HT-29 (cell line): ENCODE measurements at regions not wholly inside any gene's neighbourhood (a gene's known extent, or its start where the extent isn't known, plus 50 kb on each side); places are given as distances from the start of the nearest gene placed in this dataset.

Experiments used
- DNase-seq: peaks from one replicate; pipeline ENCODE4 v3.0.0-alpha.2; 2015; ENCODE audit warnings: low spot score

DNA sequence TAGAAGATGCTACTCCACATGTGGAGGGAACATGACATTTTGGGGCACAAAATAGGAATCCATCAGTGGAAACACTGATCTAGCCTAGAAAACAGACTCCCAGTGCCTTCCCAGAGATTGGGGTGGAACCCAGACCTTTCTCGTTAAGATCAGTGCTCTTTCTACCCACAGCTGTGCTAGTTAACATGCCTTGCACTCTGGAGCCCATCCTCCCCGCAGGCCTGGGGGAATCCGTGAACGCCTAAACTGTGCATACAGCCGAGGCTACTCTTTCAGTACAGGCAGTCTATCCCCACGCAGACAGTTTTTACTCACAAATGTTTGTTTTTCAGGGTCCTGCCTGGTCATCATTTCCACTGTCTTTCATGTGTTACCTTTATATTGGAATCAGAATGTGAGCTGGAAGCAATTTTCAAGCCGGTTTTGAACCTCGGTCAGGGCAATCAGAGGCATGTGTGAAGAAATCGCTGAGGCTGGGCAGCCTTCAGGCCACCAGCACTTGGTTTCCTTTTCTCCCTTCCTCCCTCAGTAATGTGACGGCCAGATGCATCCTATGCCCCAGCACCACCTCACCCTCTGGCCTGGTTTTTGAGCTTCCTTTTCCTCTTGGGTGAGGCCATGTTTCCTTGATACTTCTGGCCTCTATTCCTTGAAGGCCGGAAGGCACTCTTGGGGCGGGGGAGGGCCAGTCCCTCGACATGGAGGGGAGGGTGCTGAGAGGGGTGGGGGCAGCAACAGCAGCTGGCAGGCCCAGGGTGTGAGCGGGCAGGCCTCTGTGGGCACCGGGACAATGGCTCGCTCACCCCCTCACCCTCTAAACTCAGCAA lies 123.6 kb upstream of the GALNT15 start:
- DNase-seq: no peak

DNA sequence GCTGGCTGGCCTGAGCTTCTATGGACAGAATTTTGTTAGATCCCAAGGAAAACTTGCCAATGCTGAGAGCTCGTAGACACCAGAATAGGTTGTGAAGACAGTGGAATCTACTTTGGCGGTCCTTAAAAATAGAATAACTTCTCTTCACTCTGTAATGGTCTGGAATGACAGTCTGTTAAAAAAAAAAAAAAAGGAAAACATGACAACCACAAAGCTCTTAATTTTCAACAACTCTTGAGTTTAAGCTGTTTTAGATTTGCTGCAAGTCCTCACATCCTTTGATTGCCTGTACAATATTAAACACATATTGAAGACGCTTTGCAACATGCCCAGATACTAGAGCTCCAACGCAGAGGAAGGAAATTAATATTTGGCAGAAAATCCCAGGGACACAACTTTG lies 122.8 kb upstream of the GALNT15 start:
- DNase-seq: no peak

DNA sequence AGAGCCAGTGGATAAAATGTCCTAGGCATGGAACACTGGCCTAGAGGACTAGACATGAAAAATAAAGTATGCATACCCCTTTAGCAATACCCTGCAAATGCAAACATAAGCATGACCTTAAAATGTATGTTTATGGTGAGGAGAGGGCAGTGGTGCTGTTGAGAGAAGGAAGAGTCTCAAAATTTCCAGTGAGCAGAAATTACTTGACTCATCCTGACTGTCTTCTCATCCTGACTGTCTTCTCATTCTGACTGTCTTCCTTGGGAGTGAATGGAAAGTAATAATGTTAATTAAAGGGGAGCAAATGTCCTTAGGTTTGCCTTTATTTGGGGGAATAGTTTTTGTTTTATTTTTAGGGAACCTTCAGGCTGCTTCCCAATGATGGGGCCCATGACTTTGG lies 121.5 kb upstream of the GALNT15 start:
- no peak for DNase-seq

DNA sequence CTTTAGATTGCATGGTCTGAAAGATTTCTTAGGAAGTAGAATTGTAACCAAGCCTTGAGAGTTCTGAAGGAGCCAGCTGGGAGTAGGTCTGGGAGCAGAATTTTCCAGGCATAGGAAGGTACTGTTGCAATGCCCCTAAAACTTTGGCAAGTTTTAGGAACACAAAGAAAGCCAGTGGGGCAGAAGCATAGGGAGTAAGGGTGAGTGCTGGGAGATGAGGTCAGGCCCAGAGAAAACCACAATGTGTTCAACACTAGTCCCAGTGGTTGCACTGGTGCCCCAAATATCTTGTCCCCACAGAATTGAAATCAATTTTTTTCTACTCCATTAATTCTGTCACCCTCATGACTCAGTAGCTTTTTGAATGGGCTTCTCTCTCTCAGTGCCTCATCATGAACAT lies 120.7 kb upstream of the GALNT15 start:
- no peak for DNase-seq

DNA sequence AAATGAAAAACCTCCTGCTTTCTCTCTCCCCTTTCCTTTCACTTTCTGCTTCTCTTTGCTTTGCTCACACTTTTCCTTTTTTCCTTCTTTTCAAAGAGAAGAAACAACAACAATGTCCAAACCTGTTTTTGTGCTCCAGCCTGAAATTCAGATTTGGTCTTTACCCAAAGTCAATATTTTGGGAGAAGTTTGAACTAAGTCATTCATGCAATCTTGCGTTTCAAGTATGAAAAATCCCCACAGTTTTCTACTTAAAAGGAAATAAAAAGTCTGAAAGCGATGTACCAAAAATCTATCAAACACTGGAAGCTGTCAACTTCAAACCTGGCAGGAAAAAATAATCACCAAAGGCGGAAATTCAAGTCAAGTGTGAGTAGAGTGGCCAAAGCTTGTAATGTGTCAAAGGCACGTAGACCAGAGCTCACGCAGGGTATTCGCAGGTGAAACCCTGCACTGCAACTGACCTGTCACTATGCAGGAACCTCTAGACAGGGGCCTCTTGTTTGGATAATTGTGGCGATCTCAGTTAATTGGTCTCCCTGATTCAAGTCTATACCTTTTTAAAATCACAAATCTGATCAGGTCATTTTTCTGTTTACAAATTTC lies 118.8 kb upstream of the GALNT15 start:
- no peak for DNase-seq

DNA sequence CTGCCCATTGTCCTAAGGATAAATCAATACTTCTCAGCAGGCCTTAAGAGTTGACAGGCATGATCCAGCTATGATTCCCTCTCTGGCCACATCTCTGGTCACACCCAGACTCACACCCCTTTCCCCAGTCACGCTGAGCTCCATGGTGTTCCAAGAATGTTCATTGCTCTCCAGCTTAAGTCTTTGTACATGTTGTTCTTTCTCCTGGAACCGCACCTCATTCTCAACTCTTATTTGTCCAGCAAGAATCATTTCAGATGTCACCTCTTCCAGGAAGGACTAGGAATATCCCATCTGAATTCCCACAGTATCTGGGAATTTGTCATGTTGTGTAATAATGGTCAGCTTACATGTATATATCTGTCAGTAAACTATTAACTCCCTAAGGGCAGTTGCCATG lies 118.3 kb upstream of the GALNT15 start:
- no peak for DNase-seq

DNA sequence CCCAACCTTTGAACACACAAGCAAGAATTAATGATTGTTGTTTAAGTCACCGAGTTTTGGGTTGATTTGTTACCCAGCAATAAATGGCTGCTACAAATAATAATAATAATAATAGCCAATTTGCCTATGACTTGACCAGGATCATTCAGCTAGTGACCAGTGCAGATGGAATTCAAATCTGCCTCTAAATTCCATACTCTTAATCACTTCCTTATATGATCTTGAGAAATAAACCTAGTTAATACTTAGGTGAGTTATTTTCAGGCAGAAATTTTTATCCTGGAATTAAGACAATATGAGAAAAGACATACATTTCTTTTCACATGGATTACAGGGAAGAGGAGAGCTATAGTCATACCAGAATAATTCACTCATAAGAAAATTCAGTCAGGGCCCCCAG lies 116.0 kb upstream of the GALNT15 start:
- DNase-seq: no peak

DNA sequence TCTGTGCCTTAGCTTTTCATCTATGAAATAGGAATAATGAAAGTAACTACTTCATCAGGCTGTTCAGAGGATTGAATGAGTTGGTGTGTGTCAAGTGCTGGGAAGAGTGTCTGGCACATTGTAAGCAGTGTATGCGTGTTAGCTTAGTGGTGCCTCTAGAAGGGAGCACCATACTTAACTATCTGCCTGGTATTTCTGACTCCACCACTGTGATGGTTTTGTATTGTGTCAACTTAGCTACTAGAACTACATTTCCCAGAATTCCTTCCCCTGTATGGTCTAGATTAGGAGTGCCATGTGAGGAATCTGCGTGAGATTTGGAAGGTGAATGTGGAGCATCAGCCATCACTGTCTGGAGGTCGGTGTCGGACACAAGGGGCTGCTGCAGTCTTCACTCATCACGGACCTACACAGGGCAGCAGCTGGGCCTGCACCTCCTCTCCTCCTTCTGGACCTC lies 115.4 kb upstream of the GALNT15 start:
- no peak for DNase-seq

DNA sequence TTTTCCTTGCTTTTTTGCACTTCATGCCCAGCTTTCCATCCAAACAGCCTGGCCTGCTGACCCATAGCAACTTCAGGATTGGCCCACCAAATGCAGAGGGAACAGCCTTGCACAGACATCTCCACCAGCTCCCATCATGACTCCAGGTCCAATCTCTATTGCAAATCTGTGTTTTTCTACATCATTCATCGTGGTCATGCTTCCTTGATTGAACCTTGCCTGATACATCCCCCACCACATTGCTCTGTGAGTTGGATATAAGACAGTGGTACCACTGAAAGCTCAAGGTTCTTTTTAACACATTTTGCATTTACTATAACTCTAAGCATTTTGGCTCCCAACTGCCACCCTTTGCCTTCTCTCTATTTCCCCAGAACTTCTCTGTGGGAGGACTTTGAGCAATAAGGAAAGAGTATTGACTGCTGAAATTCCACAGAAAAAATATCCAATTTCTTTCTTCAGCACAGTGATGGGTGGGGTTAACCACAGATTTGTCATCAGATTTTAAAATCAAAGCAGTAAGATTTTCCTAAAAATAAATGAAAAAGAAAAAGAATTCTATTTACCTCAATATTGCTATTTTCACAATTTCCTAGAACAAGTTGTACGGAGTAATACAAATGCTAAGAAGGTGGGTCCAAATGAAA lies 114.6 kb upstream of the GALNT15 start:
- DNase-seq: no peak

DNA sequence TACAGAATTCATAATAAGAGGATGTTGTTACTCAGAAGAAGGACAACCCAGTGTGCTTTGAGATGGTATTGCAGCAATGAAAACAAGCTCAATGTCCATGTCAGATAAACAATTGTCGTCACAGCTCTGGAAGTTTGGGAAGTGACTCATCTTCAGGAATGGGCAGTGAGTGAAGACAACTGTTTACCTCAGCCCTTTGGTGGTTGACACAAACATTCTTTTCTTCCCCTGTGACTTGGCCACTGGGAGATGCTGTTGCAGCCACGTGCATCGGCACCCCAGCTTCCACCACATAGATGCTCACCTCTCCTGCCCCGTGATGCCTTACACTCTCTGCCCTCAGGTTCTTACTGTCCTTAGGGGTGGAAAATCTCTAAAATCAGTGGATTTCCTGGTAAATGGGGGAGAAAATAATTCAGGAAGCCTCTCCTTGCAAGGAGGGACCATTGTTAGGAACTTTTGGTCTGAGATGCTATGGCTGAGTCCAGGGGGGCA lies 114.1 kb upstream of the GALNT15 start:
- DNase-seq: peak; percentile 73

DNA sequence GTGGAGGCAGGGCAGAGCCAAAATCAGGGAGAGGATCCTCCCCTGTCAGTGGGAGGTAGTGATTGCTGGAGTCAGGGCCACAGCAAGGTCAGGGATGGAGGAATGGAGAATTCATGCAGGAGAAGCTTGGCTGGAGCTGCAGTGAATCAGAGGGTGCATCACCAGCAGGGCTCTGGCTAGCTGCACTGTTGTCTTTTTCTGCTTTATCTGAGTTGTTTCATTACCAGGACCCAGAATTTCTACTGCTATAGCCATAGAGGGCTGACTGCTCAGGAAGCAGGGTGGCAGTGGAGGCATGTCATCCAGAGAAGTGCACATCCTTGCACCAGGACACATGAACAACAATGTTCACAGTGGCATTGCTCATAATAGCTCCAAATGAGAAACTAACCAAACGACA lies 113.5 kb upstream of the GALNT15 start:
- DNase-seq: no peak

DNA sequence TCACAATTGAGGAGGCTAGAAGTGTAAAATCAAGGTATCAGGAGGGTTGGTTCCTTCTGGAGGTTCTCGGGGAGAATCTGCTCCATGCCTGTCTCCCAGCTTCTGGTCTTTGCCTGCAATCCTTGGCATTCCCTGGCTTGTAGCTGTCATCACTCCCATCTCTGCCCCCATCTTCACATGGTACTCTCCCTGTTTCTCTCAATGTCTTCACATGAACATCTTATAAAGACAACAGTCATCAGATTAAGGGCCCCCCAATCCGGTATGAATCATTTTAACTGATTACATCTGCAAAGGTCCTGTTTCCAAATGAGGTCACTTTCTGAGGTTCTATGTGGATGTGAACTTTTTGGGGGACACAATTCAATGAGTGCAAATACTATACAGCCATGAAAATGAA lies 113.0 kb upstream of the GALNT15 start:
- no peak for DNase-seq

DNA sequence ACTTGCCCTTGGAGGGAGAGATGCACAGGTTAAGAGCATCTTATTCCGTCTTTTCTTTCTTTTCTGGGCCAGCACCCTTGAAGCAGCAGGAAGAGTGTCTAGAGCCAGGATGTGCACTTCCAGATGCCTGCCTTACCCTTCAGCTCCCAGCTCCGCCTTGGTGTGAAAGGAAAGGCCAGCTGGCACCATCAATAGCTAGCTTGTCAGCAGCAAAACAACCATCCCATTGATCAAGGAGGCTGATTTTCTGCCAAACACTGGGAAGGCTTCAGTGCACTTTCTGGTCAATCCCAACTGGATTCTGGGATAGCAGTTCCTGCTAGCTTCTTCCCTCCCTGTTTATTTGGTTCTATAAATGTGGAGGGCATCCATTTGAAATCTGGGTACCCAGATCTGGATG lies 110.9 kb upstream of the GALNT15 start:
- DNase-seq: no peak

DNA sequence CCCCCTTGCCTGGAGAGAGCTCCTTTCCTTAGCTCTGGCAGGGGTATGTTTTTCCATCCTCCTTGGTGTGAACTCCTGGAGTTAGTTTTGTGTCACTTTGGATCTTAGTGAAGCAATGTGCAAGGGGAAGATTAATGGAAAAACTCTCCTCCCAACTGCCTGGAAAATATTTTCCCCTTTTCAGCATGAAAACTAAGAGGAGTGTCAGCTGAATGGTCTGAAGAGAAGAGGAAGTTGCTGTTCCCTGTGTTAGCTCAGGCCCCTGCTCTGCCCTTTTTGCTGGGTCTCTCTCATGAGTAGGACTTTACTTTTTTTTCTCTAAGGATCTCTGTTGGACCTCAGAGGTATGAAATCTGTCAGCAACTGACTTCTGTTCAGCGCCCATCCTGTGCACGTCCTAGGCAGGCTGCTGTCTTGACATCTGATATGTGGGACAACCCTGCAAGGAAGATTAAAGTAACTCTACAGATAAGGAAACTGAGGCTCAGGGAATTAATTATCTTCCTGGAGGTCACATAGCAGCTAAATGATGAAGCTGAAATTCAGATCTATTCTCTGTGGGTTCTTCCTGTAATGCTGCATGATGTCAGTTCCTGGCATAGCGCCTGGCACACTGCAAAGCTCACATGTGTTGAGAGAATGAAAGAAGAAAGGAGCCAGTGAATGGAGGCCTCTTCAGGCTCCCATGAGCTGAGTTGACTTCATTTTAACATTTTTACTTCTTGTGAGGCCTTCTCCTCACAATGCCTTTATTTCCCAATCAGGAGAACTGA lies 109.7 kb upstream of the GALNT15 start:
- no peak for DNase-seq

DNA sequence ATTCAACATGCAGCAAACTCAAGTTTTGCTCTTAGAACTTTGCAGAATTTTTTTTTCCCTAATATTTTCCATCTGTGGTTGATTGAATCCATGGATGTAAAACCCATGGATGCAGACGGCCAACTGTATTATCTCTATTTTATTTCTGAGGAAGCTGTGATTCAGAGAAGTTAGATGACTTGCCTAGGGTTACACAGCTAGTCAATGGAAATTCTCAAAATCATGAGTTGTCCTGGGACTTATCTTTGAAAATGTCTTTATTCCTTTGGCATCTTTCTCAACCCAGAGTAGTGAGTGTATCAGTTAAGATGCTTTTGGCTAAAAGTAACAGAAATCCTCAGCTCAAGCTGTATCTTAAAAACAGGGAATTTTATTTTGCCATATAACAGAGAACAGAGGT lies 107.9 kb upstream of the GALNT15 start:
- DNase-seq: no peak

DNA sequence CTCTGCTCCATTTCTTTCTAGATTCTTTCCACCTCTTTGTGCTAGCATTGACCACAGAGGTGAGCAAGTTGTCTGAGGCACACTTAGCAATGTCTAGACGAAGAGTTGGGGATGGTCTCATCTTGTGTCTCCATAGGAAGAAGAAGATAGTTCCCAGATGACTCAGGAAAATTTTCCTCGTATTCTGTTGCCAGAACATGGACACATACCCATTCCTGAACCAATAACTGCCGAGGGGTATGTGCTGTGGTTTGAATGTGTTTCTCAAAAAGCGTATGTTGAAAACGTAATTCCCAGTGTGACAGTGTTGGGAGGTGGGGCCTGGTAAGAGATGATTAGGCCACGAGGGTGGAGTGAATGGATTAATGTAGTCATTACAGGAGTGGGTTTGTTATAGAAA lies 107.5 kb upstream of the GALNT15 start:
- DNase-seq: no peak

DNA sequence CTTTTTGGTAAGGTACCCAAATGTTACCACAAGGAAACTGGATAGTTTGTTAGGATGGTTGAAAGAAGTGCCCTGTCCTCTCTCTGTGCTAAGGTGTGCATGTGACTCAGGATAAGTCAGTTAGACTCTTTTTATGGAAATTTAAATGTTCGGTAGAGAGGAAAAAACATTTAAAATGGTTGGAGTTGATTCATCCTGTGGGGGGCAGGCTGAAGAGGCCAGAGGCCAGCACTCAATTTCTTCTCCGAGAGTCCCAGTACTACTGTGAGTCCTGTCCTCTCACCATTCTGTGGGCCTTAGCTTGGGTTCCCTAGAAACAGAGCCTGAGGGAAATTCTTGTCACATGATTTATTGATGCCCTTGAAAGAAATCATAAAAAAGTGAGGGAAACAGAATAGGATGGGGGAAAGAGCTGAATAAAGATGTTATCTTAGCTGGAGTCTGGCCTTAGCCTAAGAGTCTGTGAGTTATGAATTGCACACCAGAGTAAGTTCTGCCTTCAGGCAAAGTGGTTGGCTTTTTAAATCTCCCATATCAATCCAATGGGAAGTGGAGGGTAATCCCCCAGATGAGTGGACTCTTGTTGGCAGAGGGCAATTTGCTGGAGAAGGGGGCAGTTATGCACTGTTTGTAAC lies 106.5 kb upstream of the GALNT15 start:
- no peak for DNase-seq

DNA sequence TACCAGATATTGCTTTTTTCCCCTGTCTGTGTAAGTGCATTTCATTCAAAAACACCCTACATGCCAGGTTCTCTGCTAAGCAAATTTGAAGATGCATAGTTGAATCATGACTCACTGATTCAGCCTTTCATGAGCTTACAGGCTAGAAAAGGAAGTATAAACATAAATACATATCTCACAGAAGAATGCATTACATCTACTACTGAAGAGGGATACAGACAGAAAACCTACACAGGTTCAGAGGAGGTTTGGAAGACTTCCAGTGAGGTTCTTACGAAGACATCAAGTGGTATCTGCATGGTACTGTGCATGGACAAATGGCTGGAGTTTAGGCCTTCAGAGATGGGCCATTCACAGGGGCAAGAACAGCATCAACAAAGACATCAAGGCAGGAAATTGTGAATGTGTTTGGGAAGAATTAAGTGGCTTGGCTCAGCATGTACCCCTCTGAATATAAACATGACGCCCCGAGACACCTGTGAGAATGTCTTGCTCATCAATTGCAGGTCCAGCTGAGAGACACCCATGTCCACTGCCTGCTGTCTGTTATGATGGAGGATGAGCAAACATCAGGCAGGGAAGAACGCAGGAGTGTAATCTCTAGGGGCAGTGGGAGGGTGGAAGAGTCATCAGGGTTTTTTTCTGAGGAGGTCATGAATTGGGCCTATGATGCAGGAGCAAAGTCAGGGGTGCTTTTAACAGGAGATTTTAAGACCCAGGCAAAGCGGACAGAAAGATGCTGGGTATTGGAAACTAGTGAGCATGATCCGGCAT lies 105.1 kb upstream of the GALNT15 start:
- peak; percentile 42 for DNase-seq

DNA sequence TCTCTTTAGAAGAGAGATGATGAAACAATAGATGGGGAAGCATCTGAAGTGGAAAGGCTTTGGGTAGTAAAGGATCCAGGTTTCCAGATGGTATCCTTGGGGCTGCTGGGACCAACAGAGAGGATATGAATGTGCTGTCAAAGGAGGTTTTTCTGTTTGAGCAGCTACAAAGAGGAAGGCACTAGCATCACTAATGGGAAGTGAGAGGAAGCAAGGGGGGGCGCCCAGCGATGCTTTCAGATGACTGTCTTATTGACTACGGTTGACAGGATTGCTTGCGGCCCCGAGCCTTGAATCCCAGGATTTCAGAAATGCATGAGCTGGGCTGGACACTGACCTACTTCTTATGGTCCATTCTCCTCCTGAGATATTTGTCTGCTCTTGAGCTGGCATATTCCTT lies 103.8 kb upstream of the GALNT15 start:
- DNase-seq: no peak

DNA sequence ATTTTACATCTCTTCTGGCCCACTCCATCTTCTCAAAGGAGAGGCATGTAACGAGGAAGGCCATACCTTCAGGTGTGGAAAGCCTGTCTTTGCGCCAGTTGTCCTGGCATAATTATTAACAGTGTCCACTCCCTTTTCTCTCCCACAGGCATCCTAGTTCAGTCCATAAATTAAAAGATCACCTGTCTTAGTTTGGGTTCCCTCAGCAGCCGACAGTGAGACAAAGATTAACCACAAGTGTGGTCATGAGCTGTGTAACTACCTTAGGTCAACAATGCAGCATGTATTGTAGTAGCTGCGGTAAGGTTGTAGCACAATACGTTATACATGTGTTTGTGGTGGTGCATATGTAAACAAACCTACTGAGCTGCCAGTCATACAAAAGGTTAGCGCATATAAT lies 103.3 kb upstream of the GALNT15 start:
- peak; percentile 73 for DNase-seq
